ENCODE measurements at regions not wholly inside any gene's neighbourhood (a gene's known extent, or its start where the extent isn't known, plus 50 kb on each side); places are given as distances from the start of the nearest gene placed in this dataset.
"Not testable (repeated sequence)": the region's sequence is repeated elsewhere in the genome, so short reads cannot be mapped to it uniquely, and the experiment has no call there.

- H3K4me1 Mint-ChIP-seq; H3K4me3 Mint-ChIP-seq; ATAC-seq (ENCODE audit: low read depth); H3K27me3 Mint-ChIP-seq; POLR2A ChIA-PET; H3K27ac Mint-ChIP-seq; H3K36me3 Mint-ChIP-seq; DNase-seq: not testable (repeated sequence)
- H3K9me3 Mint-ChIP-seq, result peaks cover 10% of the 10 kb centered on the region
These were observed 125.1 kb downstream of the MYCN start for GRCh38 chr2:16065272-16066069.

GRCh38 chr2:16064745-16065144 is 124.4 kb downstream of the MYCN start:
- Mint-ChIP-seq H3K27me3 (no peaks in the 10 kb centered on the region), H3K4me1 (no peaks in the 10 kb centered on the region), H3K36me3 (no peaks in the 10 kb centered on the region), H3K9me3 (peaks cover 12% of the 10 kb centered on the region), H3K27ac (no peak overlapping the region), H3K4me3 (no peak overlapping the region)
- ATAC-seq (ENCODE audit: low read depth), result no peak
- no peak for DNase-seq
- POLR2A ChIA-PET, result no interaction called here

- POLR2A ChIA-PET, result no interaction called here
- no peaks in the 10 kb centered on the region for H3K36me3 Mint-ChIP-seq
- no peak overlapping the region for H3K4me3 Mint-ChIP-seq
These were observed 123.7 kb downstream of the MYCN start for GRCh38 chr2:16063955-16064633.

GRCh38 chr2:16063251-16063850 is 123.0 kb downstream of the MYCN start:
- no peak for ATAC-seq (ENCODE audit: low read depth)
- Mint-ChIP-seq H3K27me3 (no peaks in the 10 kb centered on the region), H3K4me3 (no peak overlapping the region), H3K4me1 (no peaks in the 10 kb centered on the region), H3K27ac (no peak overlapping the region), H3K36me3 (no peaks in the 10 kb centered on the region), H3K9me3 (peaks cover 12% of the 10 kb centered on the region)
- POLR2A ChIA-PET, result no interaction called here
- no peak for DNase-seq

More at GRCh38 chr2:16063955-16064633, 123.7 kb downstream of the MYCN start:
- H3K9me3 Mint-ChIP-seq, result peaks cover 12% of the 10 kb centered on the region
- ATAC-seq (ENCODE audit: low read depth) (no peak), DNase-seq (no peak)
- H3K27ac Mint-ChIP-seq, result no peak overlapping the region
- no peaks in the 10 kb centered on the region for H3K4me1 Mint-ChIP-seq
- H3K27me3 Mint-ChIP-seq, result no peaks in the 10 kb centered on the region

- no peak overlapping the region for H3K4me3 Mint-ChIP-seq
- no peak for ATAC-seq (ENCODE audit: low read depth)
- no peaks in the 10 kb centered on the region for H3K27me3 Mint-ChIP-seq
- POLR2A ChIA-PET, result no interaction called here
- no peaks in the 10 kb centered on the region for H3K36me3 Mint-ChIP-seq
- peaks cover 12% of the 10 kb centered on the region for H3K9me3 Mint-ChIP-seq
- DNase-seq, result no peak
- no peaks in the 10 kb centered on the region for H3K4me1 Mint-ChIP-seq
- no peak overlapping the region for H3K27ac Mint-ChIP-seq
These were observed 122.3 kb downstream of the MYCN start for GRCh38 chr2:16062471-16063250.

GRCh38 chr2:16061441-16062217 is 121.3 kb downstream of the MYCN start:
- ATAC-seq (ENCODE audit: low read depth), result no peak
- no peaks in the 10 kb centered on the region for H3K36me3 Mint-ChIP-seq
- POLR2A ChIA-PET, result no interaction called here
- peaks cover 12% of the 10 kb centered on the region for H3K9me3 Mint-ChIP-seq
- no peaks in the 10 kb centered on the region for H3K4me1 Mint-ChIP-seq
- no peak overlapping the region for H3K27ac Mint-ChIP-seq
- no peak for DNase-seq
- H3K27me3 Mint-ChIP-seq, result no peaks in the 10 kb centered on the region
- no peak overlapping the region for H3K4me3 Mint-ChIP-seq

- Mint-ChIP-seq H3K27me3 (no peaks in the 10 kb centered on the region), H3K9me3 (peaks cover 12% of the 10 kb centered on the region), H3K36me3 (no peaks in the 10 kb centered on the region), H3K27ac (no peak overlapping the region), H3K4me3 (no peak overlapping the region), H3K4me1 (no peaks in the 10 kb centered on the region)
- POLR2A ChIA-PET, result no interaction called here
- DNase-seq (no peak), ATAC-seq (ENCODE audit: low read depth) (no peak)
These were observed 120.6 kb downstream of the MYCN start for GRCh38 chr2:16060936-16061338.

- Mint-ChIP-seq H3K4me1 (no peaks in the 10 kb centered on the region), H3K4me3 (no peak overlapping the region), H3K27me3 (no peaks in the 10 kb centered on the region), H3K36me3 (no peaks in the 10 kb centered on the region), H3K27ac (no peak overlapping the region), H3K9me3 (peaks cover 12% of the 10 kb centered on the region)
- POLR2A ChIA-PET, result no interaction called here
- DNase-seq (no peak), ATAC-seq (ENCODE audit: low read depth) (no peak)
These were observed 120.0 kb downstream of the MYCN start for GRCh38 chr2:16060125-16060935.

- H3K4me1 Mint-ChIP-seq, result no peaks in the 10 kb centered on the region
- no peaks in the 10 kb centered on the region for H3K36me3 Mint-ChIP-seq
- DNase-seq (no peak), ATAC-seq (ENCODE audit: low read depth) (no peak)
- POLR2A ChIA-PET, result no interaction called here
- H3K4me3 Mint-ChIP-seq, result no peak overlapping the region
- H3K27ac Mint-ChIP-seq, result no peak overlapping the region
- H3K27me3 Mint-ChIP-seq, result no peaks in the 10 kb centered on the region
- peaks cover 12% of the 10 kb centered on the region for H3K9me3 Mint-ChIP-seq
These were observed 119.2 kb downstream of the MYCN start for GRCh38 chr2:16059393-16060016.

GRCh38 chr2:16058747-16059358 is 118.5 kb downstream of the MYCN start:
- H3K4me1 Mint-ChIP-seq, result no peaks in the 10 kb centered on the region
- H3K4me3 Mint-ChIP-seq, result no peak overlapping the region
- POLR2A ChIA-PET, result no interaction called here
- H3K36me3 Mint-ChIP-seq, result no peaks in the 10 kb centered on the region
- no peak overlapping the region for H3K27ac Mint-ChIP-seq
- no peaks in the 10 kb centered on the region for H3K27me3 Mint-ChIP-seq
- no peak for ATAC-seq (ENCODE audit: low read depth)
- peaks cover 8% of the 10 kb centered on the region for H3K9me3 Mint-ChIP-seq
- DNase-seq, result no peak

GRCh38 chr2:16058256-16058655 is 117.9 kb downstream of the MYCN start:
- ATAC-seq (ENCODE audit: low read depth) (no peak), DNase-seq (no peak)
- POLR2A ChIA-PET, result no interaction called here
- H3K4me1 Mint-ChIP-seq, result no peaks in the 10 kb centered on the region
- no peaks in the 10 kb centered on the region for H3K27me3 Mint-ChIP-seq
- H3K4me3 Mint-ChIP-seq, result no peak overlapping the region
- no peak overlapping the region for H3K27ac Mint-ChIP-seq
- H3K36me3 Mint-ChIP-seq, result no peaks in the 10 kb centered on the region
- peaks cover 6% of the 10 kb centered on the region for H3K9me3 Mint-ChIP-seq

GRCh38 chr2:16057661-16058060 is 117.3 kb downstream of the MYCN start:
- Mint-ChIP-seq H3K9me3 (peaks cover 5% of the 10 kb centered on the region), H3K4me1 (no peaks in the 10 kb centered on the region), H3K27me3 (no peaks in the 10 kb centered on the region), H3K4me3 (no peak overlapping the region), H3K27ac (no peak overlapping the region), H3K36me3 (no peaks in the 10 kb centered on the region)
- ATAC-seq (ENCODE audit: low read depth) (no peak), DNase-seq (no peak)
- POLR2A ChIA-PET, result no interaction called here

All from activated naive CD8-positive, alpha-beta T cell treated with anti-CD3 and anti-CD28 coated beads, Interleukin-2, amount 10 ng/mL, durations not matched to agents 7 days and 5 days (primary cell).